HG03060 (cell line): ENCODE measurements at regions not wholly inside any gene's neighbourhood (a gene's known extent, or its start where the extent isn't known, plus 50 kb on each side); places are given as distances from the start of the nearest gene placed in this dataset.

ENCODE experiments used
- ATAC-seq: cut with Tn5 transposase; IDR thresholded peaks from one replicate; pipeline ENCODE4 v1.9.1; 2021; ENCODE audit warnings: low read depth, moderate number of reproducible peaks; ENCODE audit not compliant: unreplicated experiment

GRCh38 chr7:16323313-16323712, 98.0 kb downstream of the CRPPA start:
- ATAC-seq = no peak

- ATAC-seq = no peak
Observed at GRCh38 chr7:16320099-16320660, 101.2 kb downstream of the CRPPA start.

- no peak for ATAC-seq
Observed at GRCh38 chr7:16318989-16319915, 102.1 kb downstream of the CRPPA start.

- ATAC-seq = no peak
Observed at GRCh38 chr7:16318463-16318862, 102.9 kb downstream of the CRPPA start.

- ATAC-seq = no peak
Observed at GRCh38 chr7:16317406-16317805, 103.9 kb downstream of the CRPPA start.

GRCh38 chr7:16315280-16315679, 106.1 kb downstream of the CRPPA start:
- ATAC-seq = no peak

GRCh38 chr7:16309129-16309528, 112.2 kb downstream of the CRPPA start:
- ATAC-seq = no peak

- no peak for ATAC-seq
Observed at GRCh38 chr7:16301291-16301690, 120.0 kb downstream of the CRPPA start.

GRCh38 chr7:16300361-16300895, 120.9 kb downstream of the CRPPA start:
- no peak for ATAC-seq

GRCh38 chr7:16299853-16300252, 121.5 kb downstream of the CRPPA start:
- ATAC-seq = no peak

GRCh38 chr7:16298221-16298620, 123.1 kb downstream of the CRPPA start:
- no peak for ATAC-seq

GRCh38 chr7:16295558-16295957, 125.8 kb downstream of the CRPPA start:
- no peak for ATAC-seq

GRCh38 chr7:16293669-16294425, 127.5 kb downstream of the CRPPA start:
- no peak for ATAC-seq

- no peak for ATAC-seq
Observed at GRCh38 chr7:16284581-16284980, 136.8 kb downstream of the CRPPA start.

- ATAC-seq = no peak
Observed at GRCh38 chr7:16278167-16278787, 143.1 kb downstream of the CRPPA start.

GRCh38 chr7:16271990-16272665, 149.2 kb downstream of the CRPPA start:
- ATAC-seq = no peak

GRCh38 chr7:16271355-16271915, 149.9 kb downstream of the CRPPA start:
- ATAC-seq = no peak

GRCh38 chr7:16270844-16271243, 150.5 kb downstream of the CRPPA start:
- ATAC-seq = no peak

- ATAC-seq = no peak
Observed at GRCh38 chr7:16268821-16269768, 152.2 kb downstream of the CRPPA start.
